Left ventricle myocardium inferior (tissue), 1 donor: ENCODE measurements at regions not wholly inside any gene's neighbourhood (a gene's known extent, or its start where the extent isn't known, plus 50 kb on each side); places are given as distances from the start of the nearest gene placed in this dataset.

Experiments used
- DNase-seq: peaks from one replicate; pipeline ENCODE4 v3.0.0-alpha.2; 2020
- H3K27ac ChIP-seq: fragments of 200-600 bp; replicated peaks from 2 replicates; pipeline ENCODE4 v1.8.0; 2021
- H3K27me3 ChIP-seq: fragments of 200-600 bp; 2 replicates; pipeline ENCODE4 v1.8.0; 2021; ENCODE audit warnings: low read depth
- H3K36me3 ChIP-seq: fragments of 200-600 bp; 2 replicates; pipeline ENCODE4 v1.8.0; 2021
- H3K4me1 ChIP-seq: fragments of 200-600 bp; 2 replicates; pipeline ENCODE4 v1.8.0; 2021
- H3K4me3 ChIP-seq: fragments of 200-600 bp; 2 replicates; pipeline ENCODE4 v1.8.0; 2021; ENCODE audit warnings: mild to moderate bottlenecking, moderate library complexity
- H3K9me3 ChIP-seq: fragments of 200-600 bp; replicated peaks from 2 replicates; pipeline ENCODE4 v1.8.0; 2021
- CTCF ChIP-seq: fragments of 200-600 bp; IDR thresholded peaks from 2 replicates; pipeline ENCODE4 v1.8.0; 2021; ENCODE audit warnings: antibody characterized with exemption, mild to moderate bottlenecking, borderline replicate concordance
- intact Hi-C: fragments of 100-400 bp; cut with micrococcal nuclease; formaldehyde crosslinking; loops from one replicate; pipeline ENCODE4 v1.11.0; 2022
- donor health status: DM: no; HTN: yes; CAD: no; lungs with severe emphysema.

GRCh38 chr3:1907911-1908310 lies 190.8 kb upstream of the CNTN4 start:
- Histone ChIP-seq H3K27me3 (no peaks in the 10 kb centered on the region), H3K27ac (no peak overlapping the region), H3K4me1 (no peaks in the 10 kb centered on the region), H3K4me3 (no peak overlapping the region), H3K9me3 (no peaks in the 10 kb centered on the region), H3K36me3 (no peaks in the 10 kb centered on the region)
- no peak for DNase-seq
- TF ChIP-seq CTCF = no peak
- intact Hi-C loops = no loop called here

- H3K4me1 ChIP-seq = no peaks in the 10 kb centered on the region
- no peaks in the 10 kb centered on the region for H3K36me3 ChIP-seq
- no peak for DNase-seq
- TF ChIP-seq CTCF = no peak
- intact Hi-C loops = no loop called here
- no peak overlapping the region for H3K27ac ChIP-seq
- H3K4me3 ChIP-seq = no peak overlapping the region
- H3K27me3 ChIP-seq = no peaks in the 10 kb centered on the region
- no peaks in the 10 kb centered on the region for H3K9me3 ChIP-seq
Observed at GRCh38 chr3:1908651-1909445, 189.8 kb upstream of the CNTN4 start.

GRCh38 chr3:1910322-1910721 lies 188.3 kb upstream of the CNTN4 start:
- no peak for DNase-seq
- H3K27ac ChIP-seq = no peak overlapping the region
- H3K4me3 ChIP-seq = no peak overlapping the region
- peaks cover 9% of the 10 kb centered on the region for H3K9me3 ChIP-seq
- no peaks in the 10 kb centered on the region for H3K4me1 ChIP-seq
- H3K36me3 ChIP-seq = no peaks in the 10 kb centered on the region
- intact Hi-C loops = no loop called here
- no peaks in the 10 kb centered on the region for H3K27me3 ChIP-seq
- no peak for TF ChIP-seq CTCF

GRCh38 chr3:1929788-1930414 lies 168.8 kb upstream of the CNTN4 start:
- TF ChIP-seq CTCF = no peak
- intact Hi-C loops = no loop called here
- Histone ChIP-seq H3K4me3 (no peak overlapping the region), H3K9me3 (peaks cover 41% of the 10 kb centered on the region), H3K4me1 (no peaks in the 10 kb centered on the region), H3K27ac (no peak overlapping the region), H3K36me3 (no peaks in the 10 kb centered on the region), H3K27me3 (no peaks in the 10 kb centered on the region)
- DNase-seq = no peak

GRCh38 chr3:1938975-1939374 lies 159.7 kb upstream of the CNTN4 start:
- Histone ChIP-seq H3K36me3 (no peaks in the 10 kb centered on the region), H3K4me3 (no peak overlapping the region), H3K27ac (no peak overlapping the region), H3K9me3 (peaks cover 11% of the 10 kb centered on the region), H3K4me1 (no peaks in the 10 kb centered on the region), H3K27me3 (no peaks in the 10 kb centered on the region)
- TF ChIP-seq CTCF = no peak
- intact Hi-C loops = no loop called here
- DNase-seq = no peak
